ENCODE measurements at regions not wholly inside any gene's neighbourhood (a gene's known extent, or its start where the extent isn't known, plus 50 kb on each side); places are given as distances from the start of the nearest gene placed in this dataset.
"Not testable (repeated sequence)": the region's sequence is repeated elsewhere in the genome, so short reads cannot be mapped to it uniquely, and the experiment has no call there.

DNA sequence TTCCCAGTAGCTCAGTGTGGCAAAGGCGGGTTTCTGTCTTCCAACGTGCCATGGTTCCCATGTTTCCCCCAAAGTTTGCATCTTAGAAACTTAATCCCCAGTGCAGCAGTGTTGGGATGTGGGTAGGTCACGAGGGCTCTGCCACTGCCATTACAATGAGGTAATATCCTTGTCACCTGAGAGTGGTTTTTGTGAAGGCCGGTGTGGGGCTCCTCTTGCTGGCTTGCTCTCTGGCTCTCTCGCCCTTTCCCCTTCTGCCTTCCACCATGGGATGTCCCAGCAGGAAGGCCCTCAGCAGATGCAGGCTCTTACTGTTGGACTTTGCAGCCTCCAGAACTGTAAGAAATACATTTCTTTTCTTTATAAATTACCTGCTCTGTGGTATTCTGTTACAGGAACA is 187.9 kb downstream of the OR4M2 start:
- not testable (repeated sequence) for TF ChIP-seq POLR2A (IDR thresholded peaks at IDR 0.05; ENCODE audit: low read depth, low read length); POLR2AphosphoS5 (IDR thresholded peaks at IDR 0.05; ENCODE audit: low read depth, low read length); TAF1 (IDR thresholded peaks at IDR 0.05; ENCODE audit: low read depth, low read length); POU2F2 (IDR thresholded peaks at IDR 0.05; ENCODE audit: low read depth, low read length); SPI1 (IDR thresholded peaks at IDR 0.05; ENCODE audit: low read depth, low read length); PAX5 (IDR thresholded peaks at IDR 0.05; ENCODE audit: insufficient read depth, low read length, severe bottlenecking)
